ENCODE measurements at regions not wholly inside any gene's neighbourhood (a gene's known extent, or its start where the extent isn't known, plus 50 kb on each side); places are given as distances from the start of the nearest gene placed in this dataset.

- TF ChIP-seq CTCF (IDR thresholded peaks at IDR 0.05) = no peak
- TF ChIP-seq EP300 (IDR thresholded peaks at IDR 0.05; ENCODE audit: low read depth) = no peak
- no peak for TF ChIP-seq POLR2A (IDR thresholded peaks at IDR 0.05)
Observed at GRCh38 chr9:11701706-11702105, 991.5 kb upstream of the TYRP1 start.

Data from transverse colon (tissue), 3 donors.